ENCODE measurements at regions not wholly inside any gene's neighbourhood (a gene's known extent, or its start where the extent isn't known, plus 50 kb on each side); places are given as distances from the start of the nearest gene placed in this dataset.

GRCh38 chr9:2267181-2267745 is 252.1 kb downstream of the SMARCA2 start:
- TF ChIP-seq EZH2 (IDR thresholded peaks at IDR 0.05; ENCODE audit: insufficient read depth, poor library complexity, severe bottlenecking), result no peak
- no peak for TF ChIP-seq EZH2phosphoT487 (IDR thresholded peaks at IDR 0.05; ENCODE audit: insufficient read depth, low read depth)

Data from GM23248 (cell line).